Calu3 (cell line): ENCODE measurements at regions not wholly inside any gene's neighbourhood (a gene's known extent, or its start where the extent isn't known, plus 50 kb on each side); places are given as distances from the start of the nearest gene placed in this dataset.

Experiments used
- BruUV-seq: library from RNA; stranded (reverse); fragments of 400-500 nt; replicated peaks from 2 replicates; lab custom pipeline; 2021; lab: Mats Ljungman, UMichigan
- CTCF ChIA-PET: fragments of 300-600 bp; sonication (Branson Sonifier 250); formaldehyde crosslinking; loops from one replicate; lab custom pipeline; 2022; ENCODE audit warnings: antibody characterized with exemption; lab: Charles Lee
- DNase-seq: peaks from one replicate; pipeline ENCODE4 v3.0.0; 2022
- H3K27ac Mint-ChIP-seq: one replicate; pipeline ENCODE4 v1.8.0; 2022; ENCODE audit warnings: mixed read lengths; ENCODE audit not compliant: unreplicated experiment
- H3K27me3 Mint-ChIP-seq: one replicate; pipeline ENCODE4 v1.8.0; 2022; ENCODE audit warnings: mixed read lengths; ENCODE audit not compliant: unreplicated experiment
- H3K36me3 Mint-ChIP-seq: one replicate; pipeline ENCODE4 v1.8.0; 2022; ENCODE audit warnings: mild to moderate bottlenecking, moderate library complexity, mixed read lengths; ENCODE audit not compliant: insufficient read depth, unreplicated experiment
- H3K4me1 Mint-ChIP-seq: one replicate; pipeline ENCODE4 v1.8.0; 2022; ENCODE audit warnings: mild to moderate bottlenecking, low read depth, mixed read lengths; ENCODE audit not compliant: unreplicated experiment
- H3K4me3 Mint-ChIP-seq: one replicate; pipeline ENCODE4 v1.8.0; 2022; ENCODE audit warnings: mild to moderate bottlenecking, low read depth, moderate library complexity, mixed read lengths; ENCODE audit not compliant: unreplicated experiment
- H3K9me3 Mint-ChIP-seq: one replicate; pipeline ENCODE4 v1.8.0; 2022; ENCODE audit warnings: low read depth, mixed read lengths; ENCODE audit not compliant: unreplicated experiment
- CTCF ChIP-seq: fragments of 200-600 bp; IDR thresholded peaks from one replicate; pipeline ENCODE4 v1.8.0; 2022; ENCODE audit warnings: antibody characterized with exemption; ENCODE audit not compliant: unreplicated experiment
- intact Hi-C: fragments of 100-400 bp; cut with micrococcal nuclease; formaldehyde crosslinking; loops from one replicate; pipeline ENCODE4 v1.10.0; 2022; ENCODE audit not compliant: unreplicated experiment

DNA sequence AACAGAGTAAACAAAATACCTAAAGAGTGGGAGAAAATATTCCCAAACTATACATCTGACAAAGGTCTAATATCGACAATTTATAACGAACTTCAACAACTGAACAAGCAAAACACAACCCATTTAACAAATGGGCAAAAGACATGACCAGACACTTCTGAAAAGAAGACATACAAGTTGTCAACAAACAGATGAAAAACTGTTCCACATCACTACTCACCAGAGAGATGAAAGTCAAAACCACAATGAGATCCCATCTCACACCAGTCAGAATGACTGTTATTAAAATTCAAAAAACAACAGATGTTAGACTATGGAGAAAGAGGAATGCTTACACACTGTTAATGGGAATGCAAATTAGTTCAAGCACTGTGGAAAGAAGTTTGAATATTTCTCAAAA, 233.8 kb upstream of the EDNRB start:
- DNase-seq = no peak
- H3K9me3 Mint-ChIP-seq = no peaks in the 10 kb centered on the region
- no peak overlapping the region for H3K4me3 Mint-ChIP-seq
- no TSS peak for BruUV-seq
- no peak overlapping the region for H3K27ac Mint-ChIP-seq
- no peaks in the 10 kb centered on the region for H3K27me3 Mint-ChIP-seq
- no peak for TF ChIP-seq CTCF
- intact Hi-C loops = no loop called here
- H3K36me3 Mint-ChIP-seq = no peaks in the 10 kb centered on the region
- CTCF ChIA-PET = no interaction called here
- no peaks in the 10 kb centered on the region for H3K4me1 Mint-ChIP-seq

GRCh38 chr13:78147905-78148304, 229.3 kb upstream of the EDNRB start:
- intact Hi-C loops = no loop called here
- H3K27me3 Mint-ChIP-seq = no peaks in the 10 kb centered on the region
- no peaks in the 10 kb centered on the region for H3K36me3 Mint-ChIP-seq
- H3K4me3 Mint-ChIP-seq = no peak overlapping the region
- BruUV-seq = no TSS peak
- CTCF ChIA-PET = no interaction called here
- no peak overlapping the region for H3K27ac Mint-ChIP-seq
- H3K4me1 Mint-ChIP-seq = no peaks in the 10 kb centered on the region
- no peaks in the 10 kb centered on the region for H3K9me3 Mint-ChIP-seq
- no peak for DNase-seq
- no peak for TF ChIP-seq CTCF

GRCh38 chr13:78145276-78145675, 226.6 kb upstream of the EDNRB start:
- intact Hi-C loops = no loop called here
- no peak overlapping the region for H3K4me3 Mint-ChIP-seq
- H3K4me1 Mint-ChIP-seq = no peaks in the 10 kb centered on the region
- no peaks in the 10 kb centered on the region for H3K36me3 Mint-ChIP-seq
- H3K9me3 Mint-ChIP-seq = no peaks in the 10 kb centered on the region
- no peaks in the 10 kb centered on the region for H3K27me3 Mint-ChIP-seq
- CTCF ChIA-PET = no interaction called here
- no peak for DNase-seq
- no peak for TF ChIP-seq CTCF
- H3K27ac Mint-ChIP-seq = no peak overlapping the region
- no TSS peak for BruUV-seq

DNA sequence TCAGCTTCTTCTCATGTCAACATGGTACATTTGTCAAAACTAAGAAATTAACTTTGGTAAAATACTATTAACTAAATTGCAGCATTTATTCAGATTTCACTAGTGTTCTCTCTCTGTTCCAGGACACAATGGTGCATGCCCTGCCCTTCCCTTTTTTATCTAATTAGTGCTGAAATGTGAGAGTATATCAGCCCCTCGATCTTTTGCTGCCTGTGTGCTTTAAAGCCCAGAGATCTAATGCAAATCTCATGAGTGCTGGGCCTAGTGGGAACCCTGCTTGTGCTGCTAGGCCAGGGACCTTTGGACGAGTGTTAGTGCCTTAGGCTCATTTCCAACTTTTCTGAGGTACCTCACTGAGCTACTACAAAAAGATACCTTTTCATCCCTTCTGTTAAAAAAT, 221.1 kb upstream of the EDNRB start:
- intact Hi-C loops = no loop called here
- CTCF ChIA-PET = no interaction called here
- H3K9me3 Mint-ChIP-seq = no peaks in the 10 kb centered on the region
- H3K36me3 Mint-ChIP-seq = no peaks in the 10 kb centered on the region
- no peaks in the 10 kb centered on the region for H3K4me1 Mint-ChIP-seq
- no peak overlapping the region for H3K4me3 Mint-ChIP-seq
- no peak for DNase-seq
- no peaks in the 10 kb centered on the region for H3K27me3 Mint-ChIP-seq
- BruUV-seq = no TSS peak
- TF ChIP-seq CTCF = no peak
- H3K27ac Mint-ChIP-seq = no peak overlapping the region
